ENCODE measurements at regions not wholly inside any gene's neighbourhood (a gene's known extent, or its start where the extent isn't known, plus 50 kb on each side); places are given as distances from the start of the nearest gene placed in this dataset.

DNA sequence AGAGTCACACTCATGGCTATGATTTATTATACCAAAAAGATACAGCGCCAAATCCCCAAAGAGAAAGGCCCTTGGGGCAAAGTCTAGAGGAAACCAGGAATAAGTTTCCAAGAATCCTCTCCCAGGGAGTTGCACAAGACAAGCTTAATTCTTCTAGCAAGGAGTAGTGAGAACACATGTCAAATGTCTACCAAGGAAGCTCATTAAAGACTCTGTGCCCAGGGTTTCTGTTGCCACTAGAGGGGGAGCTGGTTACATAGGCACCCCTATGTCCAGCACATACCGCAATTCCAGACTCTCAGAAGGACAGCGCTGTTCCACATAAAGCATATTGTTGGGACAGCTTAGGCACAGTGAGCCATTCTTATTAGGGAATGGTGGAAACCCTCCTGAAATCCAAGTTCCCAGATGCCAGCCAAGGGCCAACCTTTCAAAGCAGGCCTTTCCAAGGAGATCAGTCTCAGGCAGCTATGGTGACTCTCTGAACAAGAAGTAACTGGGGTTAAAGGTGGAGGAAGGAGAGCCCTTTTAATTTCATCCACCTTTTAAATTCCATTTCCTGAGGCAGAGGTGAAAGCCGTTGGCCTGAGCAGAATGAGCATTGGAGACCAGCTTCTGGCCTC, 194.2 kb downstream of the UACA start:
- peak; percentile 23 to 48 (median 32) for TF ChIP-seq CTCF (IDR thresholded peaks at IDR 0.05)
- no peak for TF ChIP-seq POLR2A (IDR thresholded peaks at IDR 0.05)
- no peak for TF ChIP-seq EP300 (IDR thresholded peaks at IDR 0.05)
